Transverse colon (tissue), 4 donors: ENCODE measurements at regions not wholly inside any gene's neighbourhood (a gene's known extent, or its start where the extent isn't known, plus 50 kb on each side); places are given as distances from the start of the nearest gene placed in this dataset.

ENCODE experiments used
- EP300 ChIP-seq: sonication (generic); formaldehyde crosslinking; IDR thresholded peaks from one replicate; pipeline ENCODE4 v1.6.1; 2017; ENCODE audit warnings: antibody characterized with exemption, low read depth
- POLR2AphosphoS5 ChIP-seq, 3 donors: sonication (generic); formaldehyde crosslinking; IDR thresholded peaks; one replicate each; pipeline ENCODE4 v1.6.1; 2016; ENCODE audit warnings: antibody characterized with exemption in 3 of 3
- TF ChIP-seq, protein P1 (sequence below), 5 experiments: fragments of 200-600 bp in 3 of 5; fragments of 450-650 bp in 2 of 5; sonication (generic) in 3 of 5; IDR thresholded peaks; 1 replicate in 2 of 5; 2 replicates in 3 of 5; pipeline ENCODE4 v1.5.1; 2016 to 2017; ENCODE audit warnings: antibody characterized with exemption in 5 of 5, inconsistent platforms in 3 of 5, mild to moderate bottlenecking in 2 of 5, moderate library complexity in 1 of 5

DNA sequence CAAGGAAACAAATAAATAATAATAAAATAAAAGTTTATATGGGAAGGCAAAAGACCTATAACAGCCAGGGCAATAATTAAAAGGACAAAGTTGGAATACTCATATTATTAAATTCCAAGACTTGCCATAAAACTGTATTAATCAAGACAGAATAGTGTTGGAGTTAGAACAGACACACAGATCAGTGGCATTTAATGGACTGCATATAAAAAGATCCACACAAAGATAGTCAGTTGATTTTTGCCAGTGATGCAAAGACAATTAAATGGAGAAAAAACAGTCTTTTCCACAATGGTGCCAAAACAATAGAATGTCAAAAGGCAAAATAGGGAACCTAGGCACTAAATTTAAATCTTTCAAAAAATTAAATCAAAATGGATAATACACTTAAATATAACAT is 587.1 kb upstream of the GRIA3 start:
- TF ChIP-seq, protein P1, sequence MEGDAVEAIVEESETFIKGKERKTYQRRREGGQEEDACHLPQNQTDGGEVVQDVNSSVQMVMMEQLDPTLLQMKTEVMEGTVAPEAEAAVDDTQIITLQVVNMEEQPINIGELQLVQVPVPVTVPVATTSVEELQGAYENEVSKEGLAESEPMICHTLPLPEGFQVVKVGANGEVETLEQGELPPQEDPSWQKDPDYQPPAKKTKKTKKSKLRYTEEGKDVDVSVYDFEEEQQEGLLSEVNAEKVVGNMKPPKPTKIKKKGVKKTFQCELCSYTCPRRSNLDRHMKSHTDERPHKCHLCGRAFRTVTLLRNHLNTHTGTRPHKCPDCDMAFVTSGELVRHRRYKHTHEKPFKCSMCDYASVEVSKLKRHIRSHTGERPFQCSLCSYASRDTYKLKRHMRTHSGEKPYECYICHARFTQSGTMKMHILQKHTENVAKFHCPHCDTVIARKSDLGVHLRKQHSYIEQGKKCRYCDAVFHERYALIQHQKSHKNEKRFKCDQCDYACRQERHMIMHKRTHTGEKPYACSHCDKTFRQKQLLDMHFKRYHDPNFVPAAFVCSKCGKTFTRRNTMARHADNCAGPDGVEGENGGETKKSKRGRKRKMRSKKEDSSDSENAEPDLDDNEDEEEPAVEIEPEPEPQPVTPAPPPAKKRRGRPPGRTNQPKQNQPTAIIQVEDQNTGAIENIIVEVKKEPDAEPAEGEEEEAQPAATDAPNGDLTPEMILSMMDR (IDR thresholded peaks at IDR 0.05) = no peak
- TF ChIP-seq POLR2AphosphoS5 (IDR thresholded peaks at IDR 0.05) = no peak
- TF ChIP-seq EP300 = no peak
